PC-3 (cell line): ENCODE measurements at regions not wholly inside any gene's neighbourhood (a gene's known extent, or its start where the extent isn't known, plus 50 kb on each side); places are given as distances from the start of the nearest gene placed in this dataset.

Experiments
- ATAC-seq: fragments of 200-7000 bp; cut with Tn5 transposase; 2 replicates; pipeline ENCODE4 v1.9.1; 2020; ENCODE audit warnings: mild to moderate bottlenecking, moderate library complexity
- BruUV-seq: library from RNA; stranded (reverse); fragments of 400-500 nt; replicated peaks from 2 replicates; lab custom pipeline; 2021; lab: Mats Ljungman, UMichigan
- CTCF ChIA-PET: fragments of 300-600 bp; sonication (Branson Sonifier 250); formaldehyde crosslinking; loops from one replicate; lab custom pipeline; 2022; ENCODE audit warnings: antibody characterized with exemption; lab: Charles Lee
- POLR2A ChIA-PET: fragments of 300-600 bp; sonication (Branson Sonifier 250); formaldehyde crosslinking; loops from one replicate; lab custom pipeline; 2022; ENCODE audit warnings: antibody characterized with exemption; ENCODE audit not compliant: unreplicated experiment; lab: Charles Lee
- DNase-seq: peaks from one replicate; pipeline ENCODE4 v3.0.0-alpha.2; 2015
- H2AFZ ChIP-seq: fragments of 300-600 bp; sonication (generic); 2 replicates; pipeline ENCODE4 v1.6.0; 2016; ENCODE audit warnings: antibody characterized with exemption, low read length
- H3F3A ChIP-seq: fragments of 300-600 bp; sonication (generic); one replicate; pipeline ENCODE4 v1.6.0; 2017; ENCODE audit warnings: antibody characterized with exemption, low read length, control low read depth, mild to moderate bottlenecking; ENCODE audit not compliant: unreplicated experiment
- H3K27ac ChIP-seq: fragments of 300-600 bp; sonication (generic); 2 replicates; pipeline ENCODE4 v1.5.1; 2016; ENCODE audit warnings: mild to moderate bottlenecking, low read length
- H3K27me3 ChIP-seq: fragments of 300-600 bp; sonication (generic); 2 replicates; pipeline ENCODE4 v1.6.1; 2016; ENCODE audit warnings: low read length, mixed read lengths
- H3K36me3 ChIP-seq: fragments of 300-600 bp; sonication (generic); 2 replicates; pipeline ENCODE4 v1.6.1; 2016; ENCODE audit warnings: low read depth, mixed run types, low read length, mixed read lengths
- H3K4me1 ChIP-seq: fragments of 300-600 bp; sonication (generic); 2 replicates; pipeline ENCODE4 v1.5.1; 2016; ENCODE audit warnings: low read length; ENCODE audit not compliant: insufficient read depth
- H3K4me2 ChIP-seq: fragments of 300-600 bp; sonication (generic); 2 replicates; pipeline ENCODE4 v1.6.0; 2016; ENCODE audit warnings: low read length
- H3K4me3 ChIP-seq: fragments of 300-600 bp; sonication (generic); 2 replicates; pipeline ENCODE4 v1.5.1; 2016; ENCODE audit warnings: mild to moderate bottlenecking, low read length, mixed read lengths
- H3K79me2 ChIP-seq: fragments of 300-600 bp; sonication (generic); 2 replicates; pipeline ENCODE4 v1.6.1; 2017; ENCODE audit warnings: low read length, mixed read lengths
- H3K9ac ChIP-seq: fragments of 300-600 bp; sonication (generic); 2 replicates; pipeline ENCODE4 v1.6.0; 2016; ENCODE audit warnings: mild to moderate bottlenecking, low read length
- H3K9me2 ChIP-seq: fragments of 300-600 bp; sonication (generic); replicated peaks from 2 replicates; pipeline ENCODE4 v1.6.1; 2016; ENCODE audit warnings: mixed run types, low read length, mixed read lengths
- H3K9me3 ChIP-seq: fragments of 300-600 bp; sonication (generic); 2 replicates; pipeline ENCODE4 v1.6.1; 2016; ENCODE audit warnings: low read length, mixed read lengths
- H4K20me1 ChIP-seq: fragments of 300-600 bp; sonication (generic); 2 replicates; pipeline ENCODE4 v1.6.1; 2016; ENCODE audit warnings: low read length, mixed read lengths
- CTCF ChIP-seq: fragments of 300-600 bp; sonication (generic); conservative IDR thresholded peaks from 2 replicates; pipeline ENCODE4 v1.5.1; 2017; ENCODE audit warnings: antibody characterized with exemption, low read depth, mild to moderate bottlenecking, low read length
- EZH2 ChIP-seq: fragments of 300-600 bp; sonication (generic); IDR thresholded peaks from one replicate; pipeline ENCODE4 v1.6.1; 2017; ENCODE audit warnings: antibody characterized with exemption, mild to moderate bottlenecking, low read length; ENCODE audit not compliant: unreplicated experiment
- EZH2phosphoT487 ChIP-seq: fragments of 300-600 bp; sonication (generic); IDR thresholded peaks from 2 replicates; pipeline ENCODE4 v1.6.1; 2018; ENCODE audit warnings: mild to moderate bottlenecking, antibody characterized with exemption, low read length, borderline replicate concordance
- intact Hi-C: fragments of 100-400 bp; cut with micrococcal nuclease; formaldehyde crosslinking; loops from 2 replicates; pipeline ENCODE4 v1.9.0; 2023

GRCh38 chrX:11968991-11969390 lies 169.3 kb upstream of the FRMPD4 start:
- intact Hi-C loops, result no loop called here
- Histone ChIP-seq H3K4me2 (0 out of 2 replicates have a peak overlapping the region, but pooled peaks have one; percentile 37), H3K27ac (peak overlapping the region; percentile 23; the same call in 1 of the 2 replicates), H3K4me3 (no peak overlapping the region), H4K20me1 (no peaks in the 10 kb centered on the region), H3K36me3 (no peaks in the 10 kb centered on the region), H3K27me3 (no peaks in the 10 kb centered on the region), H3K4me1 (peaks cover 33% of the 10 kb centered on the region), H3K9me2 (no peaks in the 10 kb centered on the region), H3F3A (no peaks in the 10 kb centered on the region), H3K9me3 (no peaks in the 10 kb centered on the region), H3K79me2 (no peaks in the 10 kb centered on the region), H3K9ac (no peak overlapping the region), H2AFZ (no peak overlapping the region)
- peak; percentile 12 for DNase-seq
- POLR2A ChIA-PET, result no interaction called here
- no peak for ATAC-seq
- BruUV-seq, result no TSS peak
- CTCF ChIA-PET, result no interaction called here
- TF ChIP-seq EZH2, result no peak
- no peak for TF ChIP-seq EZH2phosphoT487
- TF ChIP-seq CTCF, result no peak

GRCh38 chrX:11970578-11971359 lies 167.5 kb upstream of the FRMPD4 start:
- BruUV-seq, result no TSS peak

More at GRCh38 chrX:11970578-11971359, 167.5 kb upstream of the FRMPD4 start:
- no peaks in the 10 kb centered on the region for H3K79me2 ChIP-seq
- intact Hi-C loops, result no loop called here
- H3K4me2 ChIP-seq, result no peak overlapping the region
- no peak overlapping the region for H2AFZ ChIP-seq
- peak; percentile 25 for DNase-seq
- no peaks in the 10 kb centered on the region for H3F3A ChIP-seq
- ChIA-PET CTCF (no interaction called here), POLR2A (interaction anchor here (0.6 kb wide), 1 partner anchor 41 kb away, joined by 3 read pairs; no protein-coding TSS in a partner anchor)
- no peak overlapping the region for H3K27ac ChIP-seq
- H3K4me3 ChIP-seq, result no peak overlapping the region
- ATAC-seq, result no peak
- H3K27me3 ChIP-seq, result no peaks in the 10 kb centered on the region
- H4K20me1 ChIP-seq, result no peaks in the 10 kb centered on the region
- no peaks in the 10 kb centered on the region for H3K9me2 ChIP-seq
- TF ChIP-seq EZH2 (no peak), CTCF (no peak), EZH2phosphoT487 (no peak)
- H3K36me3 ChIP-seq, result no peaks in the 10 kb centered on the region
- no peak overlapping the region for H3K9ac ChIP-seq
- H3K4me1 ChIP-seq, result peaks cover 33% of the 10 kb centered on the region
- H3K9me3 ChIP-seq, result no peaks in the 10 kb centered on the region
